Hematopoietic multipotent progenitor cell treated with erythropoietin and hydrocortisone succinate and interleukin-3 and kit ligand, for 4 days (in vitro differentiated cells): ENCODE measurements at regions not wholly inside any gene's neighbourhood (a gene's known extent, or its start where the extent isn't known, plus 50 kb on each side); places are given as distances from the start of the nearest gene placed in this dataset.

Source experiments
- DNase-seq: peaks from one replicate; pipeline ENCODE4 v3.0.0-alpha.2; 2015

- no peak for DNase-seq
Observed at GRCh38 chr2:71951718-71952404, 195.8 kb downstream of the CYP26B1 start.

- no peak for DNase-seq
Observed at GRCh38 chr2:71951083-71951468, 196.6 kb downstream of the CYP26B1 start.

- no peak for DNase-seq
Observed at GRCh38 chr2:71950256-71951082, 197.2 kb downstream of the CYP26B1 start.

GRCh38 chr2:71949537-71949798 lies 198.2 kb downstream of the CYP26B1 start:
- DNase-seq = no peak

GRCh38 chr2:71948781-71949536 lies 198.7 kb downstream of the CYP26B1 start:
- DNase-seq = no peak

GRCh38 chr2:71947809-71948208 lies 199.9 kb downstream of the CYP26B1 start:
- DNase-seq = no peak

- DNase-seq = no peak
Observed at GRCh38 chr2:71945603-71945959, 202.1 kb downstream of the CYP26B1 start.

- no peak for DNase-seq
Observed at GRCh38 chr2:71944806-71945602, 202.7 kb downstream of the CYP26B1 start.

GRCh38 chr2:71944183-71944550 lies 203.5 kb downstream of the CYP26B1 start:
- DNase-seq = no peak

GRCh38 chr2:71943238-71944182 lies 204.2 kb downstream of the CYP26B1 start:
- DNase-seq = no peak

- no peak for DNase-seq
Observed at GRCh38 chr2:71941726-71942525, 205.7 kb downstream of the CYP26B1 start.

GRCh38 chr2:71940695-71941094 lies 207.0 kb downstream of the CYP26B1 start:
- no peak for DNase-seq

GRCh38 chr2:71939588-71940535 lies 207.8 kb downstream of the CYP26B1 start:
- no peak for DNase-seq

GRCh38 chr2:71938659-71939587 lies 208.7 kb downstream of the CYP26B1 start:
- no peak for DNase-seq

- DNase-seq = no peak
Observed at GRCh38 chr2:71938108-71938507, 209.6 kb downstream of the CYP26B1 start.

GRCh38 chr2:71937396-71937795 lies 210.3 kb downstream of the CYP26B1 start:
- DNase-seq = no peak

- no peak for DNase-seq
Observed at GRCh38 chr2:71936076-71937030, 211.3 kb downstream of the CYP26B1 start.
